Right renal cortex interstitium (tissue), 3 donors: ENCODE measurements at regions not wholly inside any gene's neighbourhood (a gene's known extent, or its start where the extent isn't known, plus 50 kb on each side); places are given as distances from the start of the nearest gene placed in this dataset.

Experiments used
- DNase-seq, 3 donors: peaks; one replicate each; pipeline ENCODE4 v3.0.0-alpha.2; 2013; ENCODE audit warnings: low read depth in 3 of 3, low spot score in 2 of 3

- DNase-seq: no peak
Measured at GRCh38 chr7:45993621-45994020, 72.5 kb upstream of the IGFBP3 start.

GRCh38 chr7:45992826-45993225 lies 71.8 kb upstream of the IGFBP3 start:
- no peak for DNase-seq

- DNase-seq: no peak
Measured at GRCh38 chr7:45990276-45990675, 69.2 kb upstream of the IGFBP3 start.

- DNase-seq: no peak
Measured at GRCh38 chr7:45988405-45989057, 67.5 kb upstream of the IGFBP3 start.

- DNase-seq: no peak
Measured at GRCh38 chr7:45987521-45988290, 66.6 kb upstream of the IGFBP3 start.

GRCh38 chr7:45986355-45987298 lies 65.6 kb upstream of the IGFBP3 start:
- DNase-seq: no peak

GRCh38 chr7:45985902-45986301 lies 64.8 kb upstream of the IGFBP3 start:
- no peak for DNase-seq

- DNase-seq: no peak
Measured at GRCh38 chr7:45984386-45985295, 63.6 kb upstream of the IGFBP3 start.

GRCh38 chr7:45983720-45984255 lies 62.7 kb upstream of the IGFBP3 start:
- no peak for DNase-seq

GRCh38 chr7:45982907-45983719 lies 62.0 kb upstream of the IGFBP3 start:
- DNase-seq: no peak

GRCh38 chr7:45982132-45982531 lies 61.1 kb upstream of the IGFBP3 start:
- no peak for DNase-seq

- DNase-seq: no peak
Measured at GRCh38 chr7:45980973-45981372, 59.9 kb upstream of the IGFBP3 start.

GRCh38 chr7:45980181-45980905 lies 59.3 kb upstream of the IGFBP3 start:
- no peak for DNase-seq

- no peak for DNase-seq
Measured at GRCh38 chr7:45979275-45980180, 58.5 kb upstream of the IGFBP3 start.

GRCh38 chr7:45978731-45979211 lies 57.7 kb upstream of the IGFBP3 start:
- DNase-seq: no peak

GRCh38 chr7:45978010-45978681 lies 57.1 kb upstream of the IGFBP3 start:
- DNase-seq: peak in 2 of 3 donors; percentile 27 to 39
